H1 (cell line): ENCODE measurements at regions not wholly inside any gene's neighbourhood (a gene's known extent, or its start where the extent isn't known, plus 50 kb on each side); places are given as distances from the start of the nearest gene placed in this dataset.

Experiments used
- CTCF ChIA-PET: fragments of 300-600 bp; sonication (Branson Sonifier 250); formaldehyde crosslinking; loops from one replicate; lab custom pipeline; 2021; ENCODE audit not compliant: partially characterized antibody; lab: Charles Lee
- POLR2A ChIA-PET: fragments of 300-600 bp; sonication (Branson Sonifier 250); formaldehyde crosslinking; loops from one replicate; lab custom pipeline; 2021; ENCODE audit warnings: inconsistent platforms; ENCODE audit not compliant: partially characterized antibody; lab: Charles Lee
- DNase-seq, 2 experiments: peaks; one replicate each; pipeline versions ENCODE4 v3.0.0 to v3.0.0-alpha.2; 2010 to 2022; ENCODE audit warnings: low spot score in 2 of 2, low read depth in 1 of 2, mixed read lengths in 1 of 2
- FAIRE-seq: peaks from 2 replicates; lab custom pipeline; 2011; peaks lifted over from hg19 to GRCh38; lab: Jason Lieb, UNC
- H2AFZ ChIP-seq: 2 replicates; pipeline ENCODE4 v1.8.1; 2012; ENCODE audit warnings: low read length, inconsistent platforms
- H2AK5ac ChIP-seq: 2 replicates; pipeline ENCODE4 v1.6.1; 2013; ENCODE audit warnings: low read depth, low read length
- H2BK120ac ChIP-seq: replicated peaks from 2 replicates; pipeline ENCODE3; 2013; ENCODE audit warnings: low read depth, low read length, inconsistent platforms
- H2BK12ac ChIP-seq: 2 replicates; pipeline ENCODE4 v1.6.1; 2013; ENCODE audit warnings: low read depth, low read length
- H2BK15ac ChIP-seq: 2 replicates; pipeline ENCODE4 v1.6.1; 2013; ENCODE audit warnings: low read length
- H2BK20ac ChIP-seq: 2 replicates; pipeline ENCODE4 v1.6.1; 2013; ENCODE audit warnings: low read length
- H2BK5ac ChIP-seq: 2 replicates; pipeline ENCODE4 v1.6.1; 2013; ENCODE audit warnings: low read depth, low read length
- H3K14ac ChIP-seq: 2 replicates; pipeline ENCODE4 v1.6.1; 2013; ENCODE audit warnings: inconsistent platforms; ENCODE audit not compliant: insufficient read length
- H3K18ac ChIP-seq: 2 replicates; pipeline ENCODE4 v1.6.1; 2013; ENCODE audit warnings: low read length; ENCODE audit errors: extremely low read depth
- H3K23ac ChIP-seq: 2 replicates; pipeline ENCODE4 v1.6.1; 2013; ENCODE audit warnings: inconsistent platforms; ENCODE audit not compliant: insufficient read length
- H3K23me2 ChIP-seq: 2 replicates; pipeline ENCODE4 v1.6.1; 2013; ENCODE audit warnings: low read depth, low read length
- H3K27ac ChIP-seq: 2 replicates; pipeline ENCODE4 v1.6.1; 2011; ENCODE audit warnings: low read depth, low read length, inconsistent platforms
- H3K27me3 ChIP-seq, 4 experiments: replicated peaks in 1 of 4; 1 replicate in 1 of 4; 2 replicates in 3 of 4; pipeline versions ENCODE4 v1.6.1 to v1.8.1; 2011 to 2013; ENCODE audit warnings: low read length in 3 of 4, mild to moderate bottlenecking in 3 of 4, inconsistent platforms in 2 of 4, mixed read lengths in 2 of 4, moderate library complexity in 1 of 4; ENCODE audit not compliant: control insufficient read depth in 3 of 4, insufficient read depth in 3 of 4; ENCODE audit errors: extremely low read depth in 1 of 4
- H3K36me3 ChIP-seq, 4 experiments: 2 replicates each; pipeline versions ENCODE4 v1.6.1 to v1.8.1; 2011 to 2013; ENCODE audit warnings: mild to moderate bottlenecking in 4 of 4, low read length in 3 of 4, moderate library complexity in 2 of 4, control low read depth in 1 of 4, inconsistent platforms in 1 of 4; ENCODE audit not compliant: insufficient read depth in 4 of 4, control insufficient read depth in 2 of 4
- H3K4ac ChIP-seq: replicated peaks from 2 replicates; pipeline ENCODE3; 2013; ENCODE audit warnings: low read length, low read depth, mixed read lengths, inconsistent platforms; ENCODE audit not compliant: insufficient read length
- H3K4me1 ChIP-seq, 4 experiments: replicated peaks in 1 of 4; 1 replicate in 1 of 4; 2 replicates in 3 of 4; pipeline versions ENCODE4 v1.6.1 to v1.8.1; 2011 to 2013; ENCODE audit warnings: low read length in 3 of 4, inconsistent platforms in 2 of 4, mixed read lengths in 1 of 4; ENCODE audit not compliant: insufficient read depth in 4 of 4, control insufficient read depth in 3 of 4
- H3K4me2 ChIP-seq, 2 experiments: 2 replicates each; pipeline versions ENCODE4 v1.6.1 to v1.8.1; 2011 to 2013; ENCODE audit warnings: low read depth in 2 of 2, low read length in 2 of 2, control low read depth in 1 of 2, inconsistent platforms in 1 of 2, mild to moderate bottlenecking in 1 of 2; ENCODE audit not compliant: insufficient read depth in 1 of 2
- H3K4me3 ChIP-seq, 4 experiments: fragments of 200-600, 300-600 bp in 1 of 4; sonication (generic), shearing (Covaris generic), sonication (Bioruptor Twin) in 1 of 4; 2 replicates each; pipeline versions ENCODE4 v1.5.1 to v1.8.1; 2011 to 2016; ENCODE audit warnings: low read length in 4 of 4, low read depth in 3 of 4, control low read depth in 2 of 4, inconsistent platforms in 2 of 4, mild to moderate bottlenecking in 2 of 4, mixed read lengths in 1 of 4, moderate library complexity in 1 of 4; ENCODE audit not compliant: insufficient read depth in 2 of 4; ENCODE audit errors: extremely low read depth in 1 of 4
- H3K56ac ChIP-seq: replicated peaks from 2 replicates; pipeline ENCODE3; 2013; ENCODE audit warnings: low read depth, mild to moderate bottlenecking, mixed read lengths, low read length, inconsistent platforms; ENCODE audit not compliant: insufficient read length
- H3K79me1 ChIP-seq: 2 replicates; pipeline ENCODE4 v1.6.1; 2013; ENCODE audit warnings: low read depth, low read length, control low read depth
- H3K79me2 ChIP-seq, 2 experiments: 2 replicates each; pipeline versions ENCODE4 v1.6.1 to v1.8.1; 2012 to 2013; ENCODE audit warnings: low read length in 2 of 2, mild to moderate bottlenecking in 2 of 2, inconsistent platforms in 1 of 2; ENCODE audit not compliant: insufficient read depth in 2 of 2, control insufficient read depth in 1 of 2
- H3K9ac ChIP-seq, 4 experiments: replicated peaks in 1 of 4; 1 replicate in 1 of 4; 2 replicates in 3 of 4; pipeline versions ENCODE4 v1.6.1 to v1.8.1; 2011 to 2013; ENCODE audit warnings: low read depth in 3 of 4, low read length in 3 of 4, control low read depth in 2 of 4, mild to moderate bottlenecking in 2 of 4, moderate library complexity in 2 of 4, inconsistent platforms in 1 of 4; ENCODE audit errors: extremely low read depth in 1 of 4
- H3K9me3 ChIP-seq, 2 experiments: 2 replicates each; pipeline versions ENCODE4 v1.6.1 to v1.8.1; 2012 to 2013; ENCODE audit warnings: mild to moderate bottlenecking in 2 of 2, moderate library complexity in 2 of 2, control low read depth in 1 of 2, inconsistent platforms in 1 of 2, low read depth in 1 of 2, low read length in 1 of 2, mixed read lengths in 1 of 2; ENCODE audit not compliant: insufficient read depth in 2 of 2
- H4K20me1 ChIP-seq, 2 experiments: replicated peaks in 1 of 2; 2 replicates each; pipeline versions ENCODE3 to v1.8.1; 2011 to 2013; ENCODE audit warnings: inconsistent platforms in 2 of 2, low read length in 2 of 2, mild to moderate bottlenecking in 1 of 2; ENCODE audit not compliant: insufficient read depth in 2 of 2, control insufficient read depth in 1 of 2
- H4K5ac ChIP-seq: 2 replicates; pipeline ENCODE4 v1.6.1; 2013; ENCODE audit warnings: low read length, low read depth, mixed read lengths, inconsistent platforms; ENCODE audit not compliant: insufficient read length
- H4K8ac ChIP-seq: 2 replicates; pipeline ENCODE4 v1.8.0; 2013; ENCODE audit warnings: mild to moderate bottlenecking, moderate library complexity, low read length, inconsistent platforms; ENCODE audit not compliant: insufficient read depth; ENCODE audit errors: extremely low read depth
- H4K91ac ChIP-seq: replicated peaks from 2 replicates; pipeline ENCODE3; 2013; ENCODE audit warnings: low read length, mixed read lengths, inconsistent platforms; ENCODE audit not compliant: insufficient read length
- ATF3 ChIP-seq: IDR thresholded peaks from 2 replicates; pipeline ENCODE4 v1.6.1; 2011; ENCODE audit warnings: low read depth, mild to moderate bottlenecking, low read length; ENCODE audit not compliant: insufficient read depth
- HDAC2 ChIP-seq, 2 experiments: fragments of 300-600 bp in 1 of 2; sonication (generic) in 1 of 2; IDR thresholded peaks; 2 replicates each; pipeline ENCODE4 v1.6.1; 2011 to 2012; ENCODE audit warnings: low read depth in 2 of 2, low read length in 2 of 2, mild to moderate bottlenecking in 2 of 2, moderate library complexity in 2 of 2, borderline replicate concordance in 1 of 2, inconsistent platforms in 1 of 2
- KDM4A ChIP-seq: IDR thresholded peaks from one replicate; pipeline ENCODE4 v1.7.1; 2012; ENCODE audit warnings: low read depth, mild to moderate bottlenecking, moderate library complexity, low read length, inconsistent platforms; ENCODE audit not compliant: severe bottlenecking
- MAFK ChIP-seq: IDR thresholded peaks from 2 replicates; pipeline ENCODE4 v1.6.1; 2012; ENCODE audit warnings: low read depth, mild to moderate bottlenecking, improper control_type of control experiment, low read length
- NRF1 ChIP-seq: IDR thresholded peaks from 2 replicates; pipeline ENCODE4 v1.6.1; 2011; ENCODE audit warnings: mild to moderate bottlenecking, low read depth, low read length, improper control_type of control experiment
- SAP30 ChIP-seq: fragments of 300-600 bp; sonication (generic); IDR thresholded peaks from 2 replicates; pipeline ENCODE4 v1.7.1; 2012; ENCODE audit warnings: low read length, moderate library complexity, mild to moderate bottlenecking, inconsistent platforms; ENCODE audit not compliant: insufficient read depth, insufficient replicate concordance
- SP1 ChIP-seq: IDR thresholded peaks from 2 replicates; pipeline ENCODE4 v1.6.1; 2011; ENCODE audit warnings: low read depth, low read length
- SP2 ChIP-seq: IDR thresholded peaks from 2 replicates; pipeline ENCODE4 v1.6.1; 2012; ENCODE audit warnings: mild to moderate bottlenecking, low read length, inconsistent platforms
- TCF12 ChIP-seq: IDR thresholded peaks from 2 replicates; pipeline ENCODE4 v1.6.1; 2011; ENCODE audit warnings: low read depth, mild to moderate bottlenecking, low read length
- TEAD4 ChIP-seq: IDR thresholded peaks from 2 replicates; pipeline ENCODE4 v1.6.1; 2012; ENCODE audit warnings: low read depth, low read length, inconsistent platforms, mixed read lengths
- ZNF274 ChIP-seq: IDR thresholded peaks from 2 replicates; pipeline ENCODE4 v1.7.0; 2012; ENCODE audit warnings: low read length, borderline replicate concordance; ENCODE audit errors: extremely low read depth
- WGBS, 2 experiments: shearing (Covaris generic) in 1 of 2; methylation state at CpG; one replicate each; pipeline versions ENCODE4 v1.1.6 to v1.1.7; 2013 to 2015; ENCODE audit warnings: low lambda C conversion rate in 2 of 2, mixed read lengths in 2 of 2, inconsistent platforms in 1 of 2, low coverage in 1 of 2, missing lambda C conversion rate in 1 of 2; ENCODE audit not compliant: insufficient replicate concordance in 2 of 2, insufficient coverage in 1 of 2, insufficient read length in 1 of 2; ENCODE audit errors: extremely low coverage in 1 of 2, missing lambda C conversion rate in 1 of 2; 5-methylcytosine and 5-hydroxymethylcytosine counted together

GRCh38 chr5:168162464-168162863, 129.0 kb upstream of the WWC1 start:
- Histone ChIP-seq H4K20me1 (no peaks in the 10 kb centered on the region), H2BK15ac (no peak overlapping the region), H2AFZ (no peak overlapping the region), H3K9ac (no peak overlapping the region), H3K23ac (no peak overlapping the region), H3K79me1 (no peaks in the 10 kb centered on the region), H4K91ac (no peak overlapping the region), H2AK5ac (no peak overlapping the region), H3K14ac (no peak overlapping the region), H3K9me3 (no peaks in the 10 kb centered on the region), H3K4ac (no peak overlapping the region), H3K79me2 (no peaks in the 10 kb centered on the region), H3K36me3 (no peaks in the 10 kb centered on the region), H3K27me3 (no peaks in the 10 kb centered on the region; a peak in 1 of 7 replicates), H3K4me1 (peaks cover 5 to 17% (median 11%) of the 10 kb centered on the region in 4 experiments; a peak in 5 of 7 replicates), H3K27ac (no peak overlapping the region), H3K4me2 (no peak overlapping the region), H2BK5ac (no peak overlapping the region), H2BK12ac (no peak overlapping the region), H2BK120ac (no peak overlapping the region), H3K23me2 (no peaks in the 10 kb centered on the region; the same call in 1 of the 2 replicates), H2BK20ac (no peak overlapping the region)
- no peak for FAIRE-seq
- no peak for DNase-seq
- ChIA-PET POLR2A (no interaction called here), CTCF (interaction anchor here (0.7 to 0.9 kb wide), 2 partner anchors 8 to 57 kb away, joined by 3 read pairs; no protein-coding TSS in a partner anchor)
- 90% methylated on average over 16 of the region's 16 CpGs; no CpG with 5 or more reads in 1 of the 2 experiments for WGBS, 2 experiments
- TF ChIP-seq ATF3: no peak
- TF ChIP-seq MAFK: no peak
- no peak for TF ChIP-seq HDAC2 (IDR thresholded peaks at IDR 0.05; ENCODE audit: borderline replicate concordance in 1 of 2, low read depth in 2 of 2, low read length in 2 of 2)
- no peak for TF ChIP-seq KDM4A
- no peak for TF ChIP-seq TCF12
- no peak for TF ChIP-seq ZNF274
- no peak for TF ChIP-seq SAP30
- no peak for TF ChIP-seq SP2
- TF ChIP-seq TEAD4: no peak
- TF ChIP-seq NRF1: no peak
- TF ChIP-seq SP1: no peak
- TF ChIP-seq, all 59 proteins: peak for 0
- H3K56ac ChIP-seq: no peak overlapping the region
- no peak overlapping the region for H4K8ac ChIP-seq
- H3K4me3 ChIP-seq: no peak overlapping the region
- no peak overlapping the region for H4K5ac ChIP-seq
- no peak overlapping the region for H3K18ac ChIP-seq
